Neuronal stem cell (in vitro differentiated cells): ENCODE measurements at regions not wholly inside any gene's neighbourhood (a gene's known extent, or its start where the extent isn't known, plus 50 kb on each side); places are given as distances from the start of the nearest gene placed in this dataset.

ENCODE experiments used
- DNase-seq: peaks from one replicate; pipeline ENCODE4 v3.0.0-alpha.2; 2013; ENCODE audit warnings: low spot score
- H2AFZ ChIP-seq: one replicate; pipeline ENCODE4 v1.6.1; 2013; ENCODE audit warnings: mild to moderate bottlenecking, low read length, inconsistent platforms
- H2AK5ac ChIP-seq: 2 replicates; pipeline ENCODE4 v1.6.1; 2013; ENCODE audit warnings: low read depth, mild to moderate bottlenecking, inconsistent platforms, low read length, moderate library complexity, mixed read lengths
- H2BK120ac ChIP-seq: 2 replicates; pipeline ENCODE4 v1.6.1; 2013; ENCODE audit warnings: low read depth, mild to moderate bottlenecking, inconsistent platforms, low read length, moderate library complexity, mixed read lengths
- H2BK12ac ChIP-seq: one replicate; pipeline ENCODE4 v1.6.1; 2013; ENCODE audit warnings: low read length, inconsistent platforms
- H2BK15ac ChIP-seq: 2 replicates; pipeline ENCODE4 v1.6.1; 2013; ENCODE audit warnings: mild to moderate bottlenecking, low read length, inconsistent platforms, mixed read lengths
- H2BK5ac ChIP-seq: one replicate; pipeline ENCODE4 v1.6.1; 2013; ENCODE audit warnings: inconsistent platforms, mild to moderate bottlenecking, low read length, moderate library complexity
- H3K14ac ChIP-seq: one replicate; pipeline ENCODE4 v1.6.1; 2013; ENCODE audit warnings: low read length, inconsistent platforms
- H3K18ac ChIP-seq: 2 replicates; pipeline ENCODE4 v1.6.1; 2013; ENCODE audit warnings: low read length, inconsistent platforms
- H3K23ac ChIP-seq: 2 replicates; pipeline ENCODE4 v1.6.1; 2013; ENCODE audit warnings: low read depth, mild to moderate bottlenecking, mixed read lengths, low read length, inconsistent platforms; ENCODE audit not compliant: poor library complexity
- H3K27ac ChIP-seq: replicated peaks from 3 replicates; pipeline ENCODE4 v1.5.1; 2013; ENCODE audit warnings: low read length, inconsistent platforms
- H3K27me3 ChIP-seq, 3 experiments: 2 replicates each; pipeline ENCODE4 v1.6.1; 2013; ENCODE audit warnings: low read length in 3 of 3, mild to moderate bottlenecking in 2 of 3, inconsistent platforms in 1 of 3, low read depth in 1 of 3, mixed read lengths in 1 of 3, moderate library complexity in 1 of 3; ENCODE audit not compliant: control insufficient read depth in 3 of 3, insufficient read depth in 3 of 3
- H3K36me3 ChIP-seq, 2 donors: replicated peaks in 1 of 2; 2 replicates each; pipeline ENCODE4 v1.6.1; 2013; ENCODE audit warnings: low read length in 2 of 2; ENCODE audit not compliant: control insufficient read depth in 2 of 2, insufficient read depth in 2 of 2
- H3K4ac ChIP-seq: 2 replicates; pipeline ENCODE4 v1.6.1; 2013; ENCODE audit warnings: inconsistent platforms, mild to moderate bottlenecking, low read length, moderate library complexity
- H3K4me1 ChIP-seq, 2 donors: 1 replicate in 1 of 2; 2 replicates in 1 of 2; pipeline ENCODE4 v1.6.1; 2013; ENCODE audit warnings: low read length in 2 of 2, low read depth in 1 of 2; ENCODE audit not compliant: control insufficient read depth in 2 of 2, insufficient read depth in 1 of 2
- H3K4me2 ChIP-seq: one replicate; pipeline ENCODE4 v1.6.1; 2013; ENCODE audit warnings: mild to moderate bottlenecking, low read length, inconsistent platforms; ENCODE audit not compliant: insufficient read depth, poor library complexity, severe bottlenecking
- H3K4me3 ChIP-seq, 2 donors: 2 replicates each; pipeline ENCODE4 v1.5.1; 2013; ENCODE audit warnings: low read length in 2 of 2, mild to moderate bottlenecking in 2 of 2, inconsistent platforms in 1 of 2, moderate library complexity in 1 of 2
- H3K79me1 ChIP-seq: one replicate; pipeline ENCODE4 v1.6.1; 2013; ENCODE audit warnings: low read depth, mild to moderate bottlenecking, inconsistent platforms, low read length, moderate library complexity
- H3K9ac ChIP-seq: one replicate; pipeline ENCODE4 v1.6.1; 2013; ENCODE audit warnings: mild to moderate bottlenecking, low read depth, low read length, inconsistent platforms; ENCODE audit not compliant: poor library complexity
- H3K9me3 ChIP-seq, 2 donors: replicated peaks in 1 of 2; 2 replicates each; pipeline versions ENCODE3 to v1.6.1; 2013; ENCODE audit warnings: low read length in 2 of 2, mild to moderate bottlenecking in 2 of 2, inconsistent platforms in 1 of 2, low read depth in 1 of 2, mixed read lengths in 1 of 2, moderate library complexity in 1 of 2; ENCODE audit not compliant: control insufficient read depth in 2 of 2, insufficient read depth in 1 of 2
- H4K8ac ChIP-seq: one replicate; pipeline ENCODE4 v1.6.1; 2013; ENCODE audit warnings: low read depth, mild to moderate bottlenecking, inconsistent platforms, low read length, moderate library complexity
- H4K91ac ChIP-seq: one replicate; pipeline ENCODE4 v1.6.1; 2013; ENCODE audit warnings: low read length, low read depth, mild to moderate bottlenecking, inconsistent platforms; ENCODE audit not compliant: poor library complexity
- WGBS, 2 donors: extraction: QIAGEN DNeasy Blood & Tissue Kit; methylation state at CpG; one replicate each; pipeline ENCODE4 v1.1.7; 2013; ENCODE audit warnings: missing lambda C conversion rate in 2 of 2, mixed read lengths in 1 of 2; ENCODE audit not compliant: insufficient read length in 2 of 2, insufficient replicate concordance in 1 of 2; ENCODE audit errors: extremely low coverage in 2 of 2; 5-methylcytosine and 5-hydroxymethylcytosine counted together

DNA sequence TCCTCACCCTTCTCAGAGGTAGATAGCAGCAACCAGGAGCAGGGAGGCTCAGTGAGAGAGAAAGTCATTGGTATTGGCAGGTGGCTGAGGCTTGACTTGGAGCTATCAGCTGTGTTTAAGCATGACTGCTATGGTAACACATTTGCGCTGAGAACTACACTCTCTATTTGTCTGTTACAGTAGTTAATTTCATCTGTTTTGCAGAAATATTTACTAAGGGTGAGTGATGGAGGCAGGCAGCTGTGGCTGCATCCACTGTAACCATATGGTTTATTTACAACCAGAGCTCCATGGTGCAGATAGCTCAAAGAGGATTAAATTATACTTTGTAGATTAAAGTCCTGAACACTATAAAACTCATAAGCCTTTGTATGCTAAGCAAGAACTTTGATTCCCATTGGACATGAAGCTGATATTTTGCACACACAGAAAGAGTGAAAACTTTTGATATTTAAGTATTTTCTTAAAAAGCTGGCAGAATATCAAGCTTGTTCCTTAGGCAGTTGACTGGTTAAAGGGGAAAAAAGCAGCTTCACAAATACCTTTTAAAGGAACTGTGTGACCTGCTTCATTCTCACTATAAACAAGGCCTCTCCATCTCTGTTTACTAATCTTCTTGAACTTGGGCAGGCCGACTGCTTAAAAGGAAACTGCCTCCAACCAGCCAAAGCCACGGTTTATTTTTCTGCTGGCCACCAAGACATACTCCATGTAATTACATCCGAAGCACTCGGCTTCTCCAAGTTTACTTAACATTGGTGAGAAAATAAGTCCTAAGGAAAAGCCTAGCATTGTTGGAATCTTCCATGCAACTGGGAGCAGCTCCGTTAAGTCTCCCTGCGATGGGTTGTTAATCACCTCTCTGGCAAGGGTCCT is 299.8 kb upstream of the ZFHX3 start:
- Histone ChIP-seq H3K9me3 (no peaks in the 10 kb centered on the region), H3K4ac (no peak overlapping the region), H4K8ac (no peak overlapping the region), H3K14ac (no peak overlapping the region), H3K23ac (no peak overlapping the region), H2BK15ac (no peak overlapping the region), H2AK5ac (no peak overlapping the region), H3K27me3 (no peaks in the 10 kb centered on the region), H3K36me3 (no peaks in the 10 kb centered on the region), H2BK120ac (no peak overlapping the region), H3K4me3 (no peak overlapping the region), H3K18ac (no peak overlapping the region), H3K79me1 (no peaks in the 10 kb centered on the region), H3K27ac (no peak overlapping the region), H4K91ac (no peak overlapping the region), H3K4me1 (peaks cover 2 to 12% of the 10 kb centered on the region in 2 donors), H3K4me2 (no peak overlapping the region), H2BK5ac (no peak overlapping the region), H2BK12ac (no peak overlapping the region), H2AFZ (peak overlapping the region; percentile 15), H3K9ac (no peak overlapping the region)
- no peak for DNase-seq
- no CpG with 5 or more reads among the region's 7 CpGs for WGBS, 2 donors

DNA sequence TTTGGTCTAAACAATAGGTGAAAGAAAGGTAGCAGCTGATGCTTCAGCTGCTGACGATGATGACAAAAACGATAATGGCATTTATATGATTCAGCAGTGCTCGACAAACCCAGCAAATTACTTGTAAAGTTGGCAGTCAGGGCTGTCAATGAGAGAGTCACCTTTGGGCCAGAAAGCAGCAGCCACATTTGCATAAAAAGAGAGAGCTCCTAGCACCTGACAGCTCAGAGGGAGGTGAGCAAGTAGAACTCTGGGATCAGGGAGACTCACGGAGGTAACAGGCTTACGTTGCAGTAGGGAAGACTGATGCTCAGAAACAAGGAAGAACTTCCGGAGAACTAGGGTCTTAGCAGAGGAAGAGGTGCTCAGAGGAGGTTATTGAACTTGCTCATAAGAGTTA is 291.9 kb upstream of the ZFHX3 start:
- Histone ChIP-seq H2BK120ac (no peak overlapping the region), H3K23ac (no peak overlapping the region), H3K4ac (no peak overlapping the region), H3K4me3 (no peak overlapping the region), H3K36me3 (no peaks in the 10 kb centered on the region), H3K9ac (no peak overlapping the region), H3K18ac (no peak overlapping the region), H4K91ac (no peak overlapping the region), H2AK5ac (no peak overlapping the region), H3K9me3 (peaks cover 0 to 3% of the 10 kb centered on the region in 2 donors), H2BK15ac (no peak overlapping the region), H3K4me2 (no peak overlapping the region), H3K4me1 (peaks cover 0 to 2% of the 10 kb centered on the region in 2 donors), H2BK12ac (no peak overlapping the region), H4K8ac (no peak overlapping the region), H3K27me3 (no peaks in the 10 kb centered on the region), H3K14ac (no peak overlapping the region), H3K27ac (no peak overlapping the region), H2AFZ (no peak overlapping the region), H3K79me1 (no peaks in the 10 kb centered on the region), H2BK5ac (no peak overlapping the region)
- no peak for DNase-seq
- no CpG with 5 or more reads among the region's 6 CpGs for WGBS, 2 donors

DNA sequence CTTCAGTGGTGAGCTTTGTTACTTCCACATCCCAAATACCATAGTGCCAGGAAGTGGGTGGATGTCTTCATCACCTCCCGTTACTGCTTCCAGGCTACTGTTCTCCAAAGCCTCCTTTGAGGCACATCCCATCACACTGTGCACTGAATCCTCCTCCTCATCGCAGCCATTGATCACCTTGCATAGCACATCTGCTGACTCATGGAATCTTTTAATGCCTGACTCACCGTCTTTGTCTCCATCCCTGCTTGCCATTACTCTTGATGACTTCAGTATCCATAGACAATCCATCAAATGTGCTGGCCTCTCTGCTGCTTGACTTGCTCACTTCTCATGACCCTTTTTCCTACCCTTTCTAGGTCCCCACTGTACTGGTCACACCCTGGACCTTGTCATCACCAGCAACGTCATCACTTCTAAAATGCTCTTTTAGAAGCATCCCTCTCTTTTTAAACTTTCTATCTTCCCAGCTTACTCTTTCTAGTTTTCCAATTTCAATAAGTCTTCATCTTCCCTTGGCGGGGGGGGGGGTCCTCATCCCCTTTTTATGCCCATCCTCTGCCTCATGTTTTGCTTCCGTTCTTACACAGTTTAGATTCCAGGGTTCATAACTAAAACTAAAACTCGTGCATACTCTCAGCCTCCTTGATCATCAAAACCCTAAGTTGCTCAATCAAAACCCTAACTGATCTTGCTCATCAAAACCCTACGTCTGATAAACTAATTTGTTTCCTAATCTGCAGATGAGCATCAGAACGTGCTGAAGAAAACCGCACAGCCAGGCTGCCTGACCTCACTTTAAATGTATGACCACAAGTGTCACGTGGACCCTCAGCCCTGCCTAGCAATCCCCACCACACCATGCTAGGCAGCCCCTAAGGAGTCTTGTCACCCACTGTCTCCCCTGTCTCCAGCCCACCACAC is 289.7 kb upstream of the ZFHX3 start:
- Histone ChIP-seq H3K4me3 (no peak overlapping the region), H3K4ac (no peak overlapping the region), H3K4me2 (no peak overlapping the region), H3K9me3 (peaks cover 0 to 3% of the 10 kb centered on the region in 2 donors), H3K27ac (no peak overlapping the region), H3K14ac (no peak overlapping the region), H3K23ac (no peak overlapping the region), H2BK12ac (no peak overlapping the region), H2AK5ac (no peak overlapping the region), H3K36me3 (no peaks in the 10 kb centered on the region), H2BK15ac (no peak overlapping the region), H2BK120ac (no peak overlapping the region), H3K18ac (peak overlapping the region; percentile 0), H3K79me1 (no peaks in the 10 kb centered on the region), H4K91ac (no peak overlapping the region), H4K8ac (no peak overlapping the region), H3K27me3 (no peaks in the 10 kb centered on the region), H3K9ac (no peak overlapping the region), H3K4me1 (peaks cover 2 to 3% of the 10 kb centered on the region in 2 donors), H2AFZ (no peak overlapping the region), H2BK5ac (no peak overlapping the region)
- DNase-seq = no peak
- WGBS, 2 donors = no CpG with 5 or more reads among the region's 11 CpGs
